GM23338 (cell line): ENCODE measurements at regions not wholly inside any gene's neighbourhood (a gene's known extent, or its start where the extent isn't known, plus 50 kb on each side); places are given as distances from the start of the nearest gene placed in this dataset.

Experiments used
- ATAC-seq: fragments of 200-7000 bp; cut with Tn5 transposase; 3 replicates; pipeline ENCODE4 v1.9.1; 2020
- DNase-seq: peaks from one replicate; pipeline ENCODE4 v3.0.0-alpha.2; 2015; ENCODE audit warnings: low spot score
- H2AFZ ChIP-seq: fragments of 200-600 bp; sonication (generic); 2 replicates; pipeline ENCODE4 v1.8.0; 2016; ENCODE audit warnings: antibody characterized with exemption, mild to moderate bottlenecking, moderate library complexity
- H3F3A ChIP-seq: fragments of 200-600 bp; sonication (generic); replicated peaks from 2 replicates; pipeline ENCODE4 v1.8.0; 2017; ENCODE audit warnings: antibody characterized with exemption, mixed run types, low read depth
- H3K27ac ChIP-seq: fragments of 200-600 bp; sonication (generic); 2 replicates; pipeline ENCODE4 v1.6.1; 2016; ENCODE audit warnings: low read depth
- H3K27me3 ChIP-seq: fragments of 200-600 bp; sonication (generic); 2 replicates; pipeline ENCODE4 v1.8.0; 2016; ENCODE audit warnings: mild to moderate bottlenecking, mixed run types, moderate library complexity; ENCODE audit not compliant: insufficient read depth
- H3K36me3 ChIP-seq: fragments of 200-600 bp; sonication (generic); 2 replicates; pipeline ENCODE4 v1.8.0; 2016; ENCODE audit warnings: mild to moderate bottlenecking; ENCODE audit not compliant: insufficient read depth
- H3K4me1 ChIP-seq: fragments of 200-600 bp; sonication (generic); 2 replicates; pipeline ENCODE4 v1.8.0; 2016; ENCODE audit warnings: mild to moderate bottlenecking, moderate library complexity; ENCODE audit not compliant: insufficient read depth
- H3K4me2 ChIP-seq: fragments of 200-600 bp; sonication (generic); 2 replicates; pipeline ENCODE4 v1.7.1; 2017; ENCODE audit warnings: mixed run types
- H3K4me3 ChIP-seq: fragments of 200-600 bp; sonication (generic); 2 replicates; pipeline ENCODE4 v1.6.1; 2016; ENCODE audit warnings: mixed run types
- H3K79me2 ChIP-seq: fragments of 200-600 bp; sonication (generic); replicated peaks from 2 replicates; pipeline ENCODE4 v1.8.0; 2017; ENCODE audit warnings: mild to moderate bottlenecking; ENCODE audit not compliant: insufficient read depth
- H3K9me2 ChIP-seq: fragments of 200-600 bp; sonication (generic); 2 replicates; pipeline ENCODE4 v1.8.0; 2017; ENCODE audit not compliant: insufficient read depth
- H4K20me1 ChIP-seq: fragments of 200-600 bp; sonication (generic); replicated peaks from 2 replicates; pipeline ENCODE4 v1.8.0; 2017; ENCODE audit warnings: mild to moderate bottlenecking; ENCODE audit not compliant: insufficient read depth
- H3K27ac Mint-ChIP-seq: 2 replicates; pipeline ENCODE4 v1.8.0; 2020; ENCODE audit warnings: inconsistent platforms, mild to moderate bottlenecking, moderate library complexity, mixed read lengths
- H3K27me3 Mint-ChIP-seq: 3 replicates; pipeline ENCODE4 v1.8.0; 2022; ENCODE audit warnings: low read depth, mild to moderate bottlenecking, moderate library complexity, mixed read lengths, inconsistent platforms; ENCODE audit not compliant: insufficient read depth, poor library complexity
- H3K36me3 Mint-ChIP-seq: 3 replicates; pipeline ENCODE4 v1.8.0; 2021; ENCODE audit warnings: low read depth, mild to moderate bottlenecking, inconsistent platforms, moderate library complexity, mixed read lengths
- H3K4me1 Mint-ChIP-seq: 3 replicates; pipeline ENCODE4 v1.8.0; 2020; ENCODE audit warnings: mild to moderate bottlenecking, inconsistent platforms, mixed read lengths
- H3K4me3 Mint-ChIP-seq: 3 replicates; pipeline ENCODE4 v1.8.0; 2021; ENCODE audit warnings: moderate library complexity, mild to moderate bottlenecking, inconsistent platforms, mixed read lengths
- H3K9me3 Mint-ChIP-seq: 3 replicates; pipeline ENCODE4 v1.8.0; 2020; ENCODE audit warnings: moderate library complexity, mild to moderate bottlenecking, inconsistent platforms, mixed read lengths
- CREB1 ChIP-seq: fragments of 250-450 bp; sonication (Bioruptor Pico); IDR thresholded peaks from 2 replicates; pipeline ENCODE4 v1.5.0; 2020; ENCODE audit warnings: low read depth, mild to moderate bottlenecking, moderate library complexity
- EZH2 ChIP-seq: fragments of 200-600 bp; sonication (generic); IDR thresholded peaks from one replicate; pipeline ENCODE4 v1.8.0; 2017; ENCODE audit warnings: antibody characterized with exemption, mild to moderate bottlenecking, low read depth; ENCODE audit not compliant: unreplicated experiment
- EZH2phosphoT487 ChIP-seq: fragments of 200-600 bp; sonication (generic); IDR thresholded peaks from one replicate; pipeline ENCODE4 v1.8.1; 2018; ENCODE audit warnings: antibody characterized with exemption; ENCODE audit not compliant: unreplicated experiment
- NANOG ChIP-seq: IDR thresholded peaks from 2 replicates; pipeline ENCODE4 v1.6.1; 2016; ENCODE audit warnings: antibody characterized with exemption, borderline replicate concordance
- POLR2AphosphoS5 ChIP-seq: IDR thresholded peaks from 2 replicates; pipeline ENCODE4 v1.6.1; 2016; ENCODE audit warnings: antibody characterized with exemption, low read depth
- REST ChIP-seq: IDR thresholded peaks from one replicate; pipeline ENCODE4 v1.6.1; 2018; ENCODE audit warnings: antibody characterized with exemption; ENCODE audit not compliant: unreplicated experiment
- STAT1 ChIP-seq: IDR thresholded peaks from one replicate; pipeline ENCODE4 v1.6.1; 2016; ENCODE audit warnings: antibody characterized with exemption; ENCODE audit not compliant: unreplicated experiment
- ZNF462 ChIP-seq: fragments of 250-450 bp; sonication (Bioruptor Pico); IDR thresholded peaks from 2 replicates; pipeline ENCODE4 v1.5.0; 2020; ENCODE audit warnings: mild to moderate bottlenecking, moderate library complexity
- TF ChIP-seq, protein P1 (sequence below): IDR thresholded peaks from 2 replicates; pipeline ENCODE4 v1.6.1; 2016; ENCODE audit warnings: antibody characterized with exemption

DNA sequence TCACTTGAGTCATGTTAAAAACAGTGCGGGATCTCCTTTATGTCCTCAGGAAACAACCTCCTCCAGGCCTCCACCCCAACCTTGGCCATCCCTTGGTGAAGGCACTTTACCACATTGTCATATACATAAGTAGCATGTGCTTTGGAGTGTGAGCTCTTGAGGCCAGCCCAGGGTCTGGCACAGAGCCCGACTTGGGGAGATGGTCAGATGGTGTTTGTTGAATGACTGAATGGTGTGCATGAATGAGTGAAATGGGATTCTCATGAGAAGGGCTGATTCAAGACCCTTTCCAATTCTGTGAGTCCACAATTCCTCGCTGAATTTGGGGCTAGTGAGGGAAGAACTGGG lies 52.9 kb upstream of the DLK1 start:
- Histone ChIP-seq H3K79me2 (no peaks in the 10 kb centered on the region), H2AFZ (peak overlapping the region; percentile 93), H3K4me2 (peak overlapping the region; percentile 66), H3K27ac (no peak overlapping the region), H3K9me2 (no peaks in the 10 kb centered on the region), H3F3A (no peaks in the 10 kb centered on the region), H3K36me3 (no peaks in the 10 kb centered on the region), H3K27me3 (0 out of 2 replicates have a peak, but pooled peaks cover 6% of the 10 kb centered on the region), H3K4me1 (no peaks in the 10 kb centered on the region), H4K20me1 (no peaks in the 10 kb centered on the region), H3K4me3 (no peak overlapping the region)
- no peak for ATAC-seq
- H3K4me3 Mint-ChIP-seq = peak overlapping the region; percentile 39; the same call in 2 of the 3 replicates
- H3K27ac Mint-ChIP-seq = no peak overlapping the region
- H3K4me1 Mint-ChIP-seq = peaks cover 30% of the 10 kb centered on the region
- H3K27me3 Mint-ChIP-seq = peaks cover 18% of the 10 kb centered on the region
- TF ChIP-seq EZH2 (no peak), EZH2phosphoT487 (no peak), STAT1 (no peak), NANOG (no peak), ZNF462 (CRISPR knock-in tag) (no peak), POLR2AphosphoS5 (no peak), REST (no peak), CREB1 (no peak)
- TF ChIP-seq, protein P1, sequence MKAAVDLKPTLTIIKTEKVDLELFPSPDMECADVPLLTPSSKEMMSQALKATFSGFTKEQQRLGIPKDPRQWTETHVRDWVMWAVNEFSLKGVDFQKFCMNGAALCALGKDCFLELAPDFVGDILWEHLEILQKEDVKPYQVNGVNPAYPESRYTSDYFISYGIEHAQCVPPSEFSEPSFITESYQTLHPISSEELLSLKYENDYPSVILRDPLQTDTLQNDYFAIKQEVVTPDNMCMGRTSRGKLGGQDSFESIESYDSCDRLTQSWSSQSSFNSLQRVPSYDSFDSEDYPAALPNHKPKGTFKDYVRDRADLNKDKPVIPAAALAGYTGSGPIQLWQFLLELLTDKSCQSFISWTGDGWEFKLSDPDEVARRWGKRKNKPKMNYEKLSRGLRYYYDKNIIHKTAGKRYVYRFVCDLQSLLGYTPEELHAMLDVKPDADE = no peak
- H3K9me3 Mint-ChIP-seq = peaks cover 5% of the 10 kb centered on the region; the same call in 2 of the 3 replicates
- DNase-seq = no peak
- no peaks in the 10 kb centered on the region; the same call in 2 of the 3 replicates for H3K36me3 Mint-ChIP-seq
